ENCODE measurements at regions not wholly inside any gene's neighbourhood (a gene's known extent, or its start where the extent isn't known, plus 50 kb on each side); places are given as distances from the start of the nearest gene placed in this dataset.

- no peak for DNase-seq
- BruUV-seq (replicated peaks) = no TSS peak
- no peak overlapping the region for H3K4me3 ChIP-seq (ENCODE audit: low read depth, low read length)
- ChIA-PET POLR2A (no interaction called here), CTCF (no interaction called here)
- Mint-ChIP-seq H3K27ac (ENCODE audit: unreplicated experiment) (no peak overlapping the region), H3K4me3 (ENCODE audit: unreplicated experiment) (no peak overlapping the region), H3K4me1 (ENCODE audit: low read depth, unreplicated experiment) (no peaks in the 10 kb centered on the region), H3K27me3 (ENCODE audit: insufficient read depth, unreplicated experiment) (peaks cover 2% of the 10 kb centered on the region), H3K36me3 (ENCODE audit: insufficient read depth, unreplicated experiment) (no peaks in the 10 kb centered on the region), H3K9me3 (ENCODE audit: unreplicated experiment) (no peaks in the 10 kb centered on the region)
- no peaks in the 10 kb centered on the region for H3K36me3 ChIP-seq (ENCODE audit: control insufficient read depth, insufficient read depth, low read length)
- no peak for TF ChIP-seq CTCF (IDR thresholded peaks at IDR 0.05; ENCODE audit: insufficient read depth in 1 of 2, low read depth in 1 of 2, low read length in 1 of 2, severe bottlenecking in 1 of 2, unreplicated experiment in 1 of 2)
- H3K4me1 ChIP-seq = no peaks in the 10 kb centered on the region
- intact Hi-C loops (cut with micrococcal nuclease; ENCODE audit: unreplicated experiment) = no loop called here
- H3K9me3 ChIP-seq = no peaks in the 10 kb centered on the region
- H3K27me3 ChIP-seq (replicated peaks; ENCODE audit: control insufficient read depth, insufficient read depth, low read length) = no peaks in the 10 kb centered on the region
Observed at GRCh38 chr2:107591561-107592279, 235.0 kb upstream of the RGPD4 start.

GRCh38 chr2:107592280-107592624, 234.4 kb upstream of the RGPD4 start:
- no peaks in the 10 kb centered on the region for H3K4me1 ChIP-seq
- Mint-ChIP-seq H3K27me3 (ENCODE audit: insufficient read depth, unreplicated experiment) (peaks cover 2% of the 10 kb centered on the region), H3K4me3 (ENCODE audit: unreplicated experiment) (no peak overlapping the region), H3K27ac (ENCODE audit: unreplicated experiment) (no peak overlapping the region), H3K4me1 (ENCODE audit: low read depth, unreplicated experiment) (no peaks in the 10 kb centered on the region), H3K9me3 (ENCODE audit: unreplicated experiment) (no peaks in the 10 kb centered on the region), H3K36me3 (ENCODE audit: insufficient read depth, unreplicated experiment) (no peaks in the 10 kb centered on the region)
- H3K36me3 ChIP-seq (ENCODE audit: control insufficient read depth, insufficient read depth, low read length) = no peaks in the 10 kb centered on the region
- intact Hi-C loops (cut with micrococcal nuclease; ENCODE audit: unreplicated experiment) = no loop called here
- ChIA-PET POLR2A (no interaction called here), CTCF (no interaction called here)
- TF ChIP-seq CTCF (IDR thresholded peaks at IDR 0.05; ENCODE audit: insufficient read depth in 1 of 2, low read depth in 1 of 2, low read length in 1 of 2, severe bottlenecking in 1 of 2, unreplicated experiment in 1 of 2) = no peak
- H3K9me3 ChIP-seq = no peaks in the 10 kb centered on the region
- H3K4me3 ChIP-seq (ENCODE audit: low read depth, low read length) = no peak overlapping the region
- DNase-seq = no peak
- BruUV-seq (replicated peaks) = no TSS peak
- H3K27me3 ChIP-seq (replicated peaks; ENCODE audit: control insufficient read depth, insufficient read depth, low read length) = no peaks in the 10 kb centered on the region

GRCh38 chr2:107595285-107595684, 231.4 kb upstream of the RGPD4 start:
- CTCF ChIA-PET = no interaction called here
- intact Hi-C loops (cut with micrococcal nuclease; ENCODE audit: unreplicated experiment) = no loop called here
- Histone ChIP-seq H3K27me3 (replicated peaks; ENCODE audit: control insufficient read depth, insufficient read depth, low read length) (no peaks in the 10 kb centered on the region), H3K4me1 (no peaks in the 10 kb centered on the region), H3K9me3 (no peaks in the 10 kb centered on the region), H3K36me3 (ENCODE audit: control insufficient read depth, insufficient read depth, low read length) (no peaks in the 10 kb centered on the region), H3K4me3 (ENCODE audit: low read depth, low read length) (no peak overlapping the region)
- no peak for DNase-seq
- Mint-ChIP-seq H3K4me3 (ENCODE audit: unreplicated experiment) (no peak overlapping the region), H3K9me3 (ENCODE audit: unreplicated experiment) (no peaks in the 10 kb centered on the region), H3K4me1 (ENCODE audit: low read depth, unreplicated experiment) (no peaks in the 10 kb centered on the region), H3K27me3 (ENCODE audit: insufficient read depth, unreplicated experiment) (peaks cover 2% of the 10 kb centered on the region), H3K36me3 (ENCODE audit: insufficient read depth, unreplicated experiment) (no peaks in the 10 kb centered on the region), H3K27ac (ENCODE audit: unreplicated experiment) (no peak overlapping the region)
- no peak for TF ChIP-seq CTCF (IDR thresholded peaks at IDR 0.05; ENCODE audit: insufficient read depth in 1 of 2, low read depth in 1 of 2, low read length in 1 of 2, severe bottlenecking in 1 of 2, unreplicated experiment in 1 of 2)
- no TSS peak for BruUV-seq (replicated peaks)
- POLR2A ChIA-PET = no interaction called here
